HepG2 (cell line): ENCODE measurements at regions not wholly inside any gene's neighbourhood (a gene's known extent, or its start where the extent isn't known, plus 50 kb on each side); places are given as distances from the start of the nearest gene placed in this dataset.

ENCODE experiments used
- ASH2L ChIP-seq: fragments of 300-600, 200-600 bp; sonication (generic); IDR thresholded peaks from 2 replicates; pipeline ENCODE4 v1.7.0; 2017; ENCODE audit warnings: low read depth, mild to moderate bottlenecking, moderate library complexity, mixed read lengths, low read length; ENCODE audit not compliant: insufficient read length
- ATRX ChIP-seq: sonication (generic); formaldehyde crosslinking; IDR thresholded peaks from 2 replicates; pipeline ENCODE4 v1.4.0; 2020; ENCODE audit warnings: missing genetic modification reagents, borderline replicate concordance
- CCDC6 ChIP-seq: sonication (generic); formaldehyde crosslinking; IDR thresholded peaks from 2 replicates; pipeline ENCODE4 v1.8.1; 2022; ENCODE audit warnings: mild to moderate bottlenecking, missing genetic modification reagents, moderate library complexity
- HDAC1 ChIP-seq: sonication (generic); formaldehyde crosslinking; IDR thresholded peaks from 2 replicates; pipeline ENCODE4 v1.5.1; 2020; ENCODE audit warnings: mild to moderate bottlenecking, missing genetic modification reagents
- NFE2 ChIP-seq: sonication (generic); formaldehyde crosslinking; IDR thresholded peaks from 2 replicates; pipeline ENCODE4 v1.4.0; 2020; ENCODE audit warnings: missing genetic modification reagents
- ZBTB8A ChIP-seq: sonication (generic); formaldehyde crosslinking; IDR thresholded peaks from 2 replicates; pipeline ENCODE4 v1.4.0; 2020; ENCODE audit warnings: mild to moderate bottlenecking, low read depth, missing genetic modification reagents, borderline replicate concordance
- TF ChIP-seq, protein P1 (sequence below): sonication (generic); formaldehyde crosslinking; IDR thresholded peaks from 2 replicates; pipeline ENCODE4 v1.5.0; 2020; ENCODE audit warnings: mild to moderate bottlenecking, missing genetic modification reagents, borderline replicate concordance

DNA sequence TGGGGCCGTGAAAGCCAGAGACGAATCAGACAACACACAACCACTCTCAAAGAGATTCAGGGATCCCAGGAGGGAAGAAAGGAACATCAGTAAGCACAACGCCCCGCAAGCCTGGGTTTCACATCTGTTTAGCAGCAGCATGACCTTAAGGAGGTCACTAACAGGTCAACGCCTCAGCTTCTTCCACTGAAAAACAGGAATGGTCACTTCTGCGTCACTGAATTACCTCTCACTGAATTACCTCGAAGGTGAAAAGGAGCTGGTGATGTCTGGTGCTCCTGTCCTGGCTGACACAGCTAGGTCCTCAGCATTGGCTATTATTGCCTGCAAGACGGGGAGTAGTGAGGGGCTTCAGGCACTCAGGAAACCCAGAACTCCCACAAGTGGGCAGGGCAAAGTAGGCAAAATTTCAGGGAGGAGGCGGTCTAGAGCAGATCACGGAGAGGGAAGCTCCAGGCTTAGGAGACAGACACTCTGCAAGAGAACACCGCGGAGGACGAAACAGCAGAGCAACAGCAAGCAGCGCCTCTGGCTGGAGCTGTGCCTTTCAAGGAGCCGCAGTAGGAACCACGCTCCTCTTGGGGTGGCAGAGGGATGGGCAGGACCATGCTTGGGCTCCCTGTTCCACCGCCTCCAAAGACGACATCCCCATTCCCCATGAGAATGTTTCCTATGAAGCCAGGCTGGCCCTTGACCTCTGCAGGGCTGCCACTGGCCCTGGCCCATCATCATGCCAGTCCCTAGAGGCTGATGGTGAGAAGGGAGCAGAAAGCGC is 108.4 kb downstream of the SINHCAF start (continued):
- TF ChIP-seq ASH2L (no peak), CCDC6 (CRISPR knock-in tag) (no peak), HDAC1 (CRISPR knock-in tag) (no peak), ATRX (no peak), ZBTB8A (CRISPR knock-in tag) (no peak), NFE2 (no peak)
- TF ChIP-seq, protein P1, sequence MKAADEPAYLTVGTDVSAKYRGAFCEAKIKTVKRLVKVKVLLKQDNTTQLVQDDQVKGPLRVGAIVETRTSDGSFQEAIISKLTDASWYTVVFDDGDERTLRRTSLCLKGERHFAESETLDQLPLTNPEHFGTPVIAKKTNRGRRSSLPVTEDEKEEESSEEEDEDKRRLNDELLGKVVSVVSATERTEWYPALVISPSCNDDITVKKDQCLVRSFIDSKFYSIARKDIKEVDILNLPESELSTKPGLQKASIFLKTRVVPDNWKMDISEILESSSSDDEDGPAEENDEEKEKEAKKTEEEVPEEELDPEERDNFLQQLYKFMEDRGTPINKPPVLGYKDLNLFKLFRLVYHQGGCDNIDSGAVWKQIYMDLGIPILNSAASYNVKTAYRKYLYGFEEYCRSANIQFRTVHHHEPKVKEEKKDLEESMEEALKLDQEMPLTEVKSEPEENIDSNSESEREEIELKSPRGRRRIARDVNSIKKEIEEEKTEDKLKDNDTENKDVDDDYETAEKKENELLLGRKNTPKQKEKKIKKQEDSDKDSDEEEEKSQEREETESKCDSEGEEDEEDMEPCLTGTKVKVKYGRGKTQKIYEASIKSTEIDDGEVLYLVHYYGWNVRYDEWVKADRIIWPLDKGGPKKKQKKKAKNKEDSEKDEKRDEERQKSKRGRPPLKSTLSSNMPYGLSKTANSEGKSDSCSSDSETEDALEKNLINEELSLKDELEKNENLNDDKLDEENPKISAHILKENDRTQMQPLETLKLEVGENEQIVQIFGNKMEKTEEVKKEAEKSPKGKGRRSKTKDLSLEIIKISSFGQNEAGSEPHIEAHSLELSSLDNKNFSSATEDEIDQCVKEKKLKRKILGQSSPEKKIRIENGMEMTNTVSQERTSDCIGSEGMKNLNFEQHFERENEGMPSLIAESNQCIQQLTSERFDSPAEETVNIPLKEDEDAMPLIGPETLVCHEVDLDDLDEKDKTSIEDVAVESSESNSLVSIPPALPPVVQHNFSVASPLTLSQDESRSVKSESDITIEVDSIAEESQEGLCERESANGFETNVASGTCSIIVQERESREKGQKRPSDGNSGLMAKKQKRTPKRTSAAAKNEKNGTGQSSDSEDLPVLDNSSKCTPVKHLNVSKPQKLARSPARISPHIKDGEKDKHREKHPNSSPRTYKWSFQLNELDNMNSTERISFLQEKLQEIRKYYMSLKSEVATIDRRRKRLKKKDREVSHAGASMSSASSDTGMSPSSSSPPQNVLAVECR (CRISPR knock-in tag): no peak
